ENCODE measurements at regions not wholly inside any gene's neighbourhood (a gene's known extent, or its start where the extent isn't known, plus 50 kb on each side); places are given as distances from the start of the nearest gene placed in this dataset.
A peak's percentile ranks its signal among the peaks of the same experiment; 100 is the strongest.

DNA sequence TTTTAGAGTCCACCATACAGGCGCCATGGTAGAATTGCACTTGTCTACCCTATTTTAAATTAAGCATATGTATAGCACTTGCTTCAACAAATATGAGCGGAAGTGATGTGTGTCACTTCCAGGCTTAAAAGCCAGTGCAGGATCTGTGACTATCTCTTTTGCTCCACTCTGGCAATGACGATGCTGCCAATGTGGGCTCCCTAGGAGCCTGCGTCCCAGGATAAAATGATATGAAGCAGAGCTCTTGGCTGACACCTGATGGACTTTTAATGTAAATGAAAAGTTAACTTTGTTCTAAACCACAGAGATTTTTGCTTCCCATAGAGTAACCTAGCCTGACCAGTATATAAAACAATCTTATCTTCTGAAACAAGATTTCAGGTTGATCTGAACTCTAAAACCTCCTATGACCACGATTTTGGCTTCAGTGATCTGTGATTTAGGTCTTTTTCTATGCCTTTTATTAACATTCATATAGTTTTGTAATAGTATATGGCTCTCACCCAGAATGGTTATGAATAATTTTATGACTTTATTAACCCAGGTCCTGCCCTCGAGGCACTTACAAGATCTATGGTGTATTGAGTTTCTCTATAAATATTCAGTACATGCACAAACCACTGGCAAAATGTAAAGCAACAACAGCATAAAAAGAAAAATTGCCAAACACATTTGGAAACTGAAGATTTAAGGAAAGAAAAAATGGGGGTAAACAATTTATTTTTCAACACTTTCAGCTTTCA, 422.5 kb upstream of the PIK3C3 start:
- DNase-seq (ENCODE audit: low spot score), result no peak
- Histone ChIP-seq H3K4me3 (ENCODE audit: low read depth in 1 of 3, low read length in 3 of 3) (no peak overlapping the region), H3K4me1 (ENCODE audit: control insufficient read depth in 4 of 4, insufficient read depth in 4 of 4, low read length in 3 of 4) (no peaks in the 10 kb centered on the region), H3K27me3 (ENCODE audit: control insufficient read depth in 4 of 4, insufficient read depth in 4 of 4, low read length in 3 of 4) (no peaks in the 10 kb centered on the region), H3K9ac (ENCODE audit: low read depth in 1 of 2, low read length in 2 of 2) (no peak overlapping the region), H3K9me3 (ENCODE audit: control insufficient read depth in 4 of 4, low read length in 3 of 4) (no peaks in the 10 kb centered on the region), H3K36me3 (ENCODE audit: control insufficient read depth in 4 of 4, insufficient read depth in 3 of 4, low read depth in 1 of 4, low read length in 3 of 4) (no peaks in the 10 kb centered on the region), H3K27ac (ENCODE audit: low read depth in 1 of 2, low read length in 2 of 2) (no peak overlapping the region)
- WGBS, result 53% methylated on average over 6 of the region's 6 CpGs
- TF ChIP-seq HNF4A (conservative IDR thresholded peaks at IDR 0.05) (no peak), RAD21 (IDR thresholded peaks at IDR 0.05) (peak in 1 of 2 donors; percentile 33), FOXA2 (IDR thresholded peaks at IDR 0.05) (no peak), JUND (IDR thresholded peaks at IDR 0.05) (no peak), SP1 (IDR thresholded peaks at IDR 0.05) (no peak)
- TF ChIP-seq, protein P1, sequence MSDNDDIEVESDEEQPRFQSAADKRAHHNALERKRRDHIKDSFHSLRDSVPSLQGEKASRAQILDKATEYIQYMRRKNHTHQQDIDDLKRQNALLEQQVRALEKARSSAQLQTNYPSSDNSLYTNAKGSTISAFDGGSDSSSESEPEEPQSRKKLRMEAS (IDR thresholded peaks at IDR 0.05), result no peak

DNA sequence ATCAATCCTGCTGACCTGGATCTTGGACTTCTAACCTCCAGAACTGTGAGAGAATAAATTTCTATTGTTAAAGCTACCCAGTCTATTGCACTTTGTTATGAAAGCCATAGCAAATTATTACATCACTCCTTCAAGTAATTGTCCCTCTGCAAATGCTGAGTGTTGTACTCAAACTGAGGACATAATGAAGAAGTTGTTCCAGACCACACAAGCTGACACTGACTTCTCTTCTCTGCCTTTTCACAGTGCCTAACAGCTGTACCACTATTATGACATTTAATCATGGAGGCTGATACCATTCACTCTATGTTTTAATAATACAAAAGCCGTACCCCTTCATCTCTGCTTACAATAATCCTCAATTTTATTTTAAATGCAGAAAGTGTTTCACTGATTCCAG, 424.1 kb upstream of the PIK3C3 start:
- Histone ChIP-seq H3K9ac (ENCODE audit: low read depth in 1 of 2, low read length in 2 of 2) (no peak overlapping the region), H3K36me3 (ENCODE audit: control insufficient read depth in 4 of 4, insufficient read depth in 3 of 4, low read depth in 1 of 4, low read length in 3 of 4) (no peaks in the 10 kb centered on the region), H3K9me3 (ENCODE audit: control insufficient read depth in 4 of 4, low read length in 3 of 4) (no peaks in the 10 kb centered on the region), H3K4me1 (ENCODE audit: control insufficient read depth in 4 of 4, insufficient read depth in 4 of 4, low read length in 3 of 4) (no peaks in the 10 kb centered on the region), H3K27ac (ENCODE audit: low read depth in 1 of 2, low read length in 2 of 2) (no peak overlapping the region), H3K27me3 (ENCODE audit: control insufficient read depth in 4 of 4, insufficient read depth in 4 of 4, low read length in 3 of 4) (no peaks in the 10 kb centered on the region), H3K4me3 (ENCODE audit: low read depth in 1 of 3, low read length in 3 of 3) (no peak overlapping the region)
- 94% methylated on average over 1 of the region's 1 CpG for WGBS
- no peak for DNase-seq (ENCODE audit: low spot score)
- TF ChIP-seq HNF4A (conservative IDR thresholded peaks at IDR 0.05), result no peak
- TF ChIP-seq, protein P2, sequence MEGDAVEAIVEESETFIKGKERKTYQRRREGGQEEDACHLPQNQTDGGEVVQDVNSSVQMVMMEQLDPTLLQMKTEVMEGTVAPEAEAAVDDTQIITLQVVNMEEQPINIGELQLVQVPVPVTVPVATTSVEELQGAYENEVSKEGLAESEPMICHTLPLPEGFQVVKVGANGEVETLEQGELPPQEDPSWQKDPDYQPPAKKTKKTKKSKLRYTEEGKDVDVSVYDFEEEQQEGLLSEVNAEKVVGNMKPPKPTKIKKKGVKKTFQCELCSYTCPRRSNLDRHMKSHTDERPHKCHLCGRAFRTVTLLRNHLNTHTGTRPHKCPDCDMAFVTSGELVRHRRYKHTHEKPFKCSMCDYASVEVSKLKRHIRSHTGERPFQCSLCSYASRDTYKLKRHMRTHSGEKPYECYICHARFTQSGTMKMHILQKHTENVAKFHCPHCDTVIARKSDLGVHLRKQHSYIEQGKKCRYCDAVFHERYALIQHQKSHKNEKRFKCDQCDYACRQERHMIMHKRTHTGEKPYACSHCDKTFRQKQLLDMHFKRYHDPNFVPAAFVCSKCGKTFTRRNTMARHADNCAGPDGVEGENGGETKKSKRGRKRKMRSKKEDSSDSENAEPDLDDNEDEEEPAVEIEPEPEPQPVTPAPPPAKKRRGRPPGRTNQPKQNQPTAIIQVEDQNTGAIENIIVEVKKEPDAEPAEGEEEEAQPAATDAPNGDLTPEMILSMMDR (IDR thresholded peaks at IDR 0.05; ENCODE audit: low read depth, low read length, missing input control), result no peak

DNA sequence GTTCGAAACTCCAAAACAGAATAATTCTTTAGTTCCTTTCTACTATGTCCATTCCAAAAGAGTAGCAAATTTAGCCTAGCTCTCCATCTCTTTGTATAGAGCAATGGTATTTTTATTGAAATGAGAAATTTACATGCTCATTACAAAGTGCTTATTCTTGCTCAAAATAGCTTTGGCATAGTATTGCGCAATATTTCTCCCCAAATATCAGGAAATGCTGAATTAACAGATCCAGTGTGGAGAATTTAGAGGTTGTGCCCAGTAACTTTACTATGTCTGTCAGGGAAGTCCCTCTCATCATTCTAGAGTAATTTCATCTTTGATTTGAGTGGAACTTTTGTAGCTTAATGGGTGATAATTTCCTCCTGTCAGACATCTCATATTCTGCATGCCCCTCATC, 425.9 kb upstream of the PIK3C3 start:
- no peak overlapping the region for H3K4me3 ChIP-seq (ENCODE audit: low read depth in 1 of 3, low read length in 3 of 3)
- TF ChIP-seq FOXA2 (IDR thresholded peaks at IDR 0.05), result no peak
- no peak for TF ChIP-seq RXRA (IDR thresholded peaks at IDR 0.05)
- no peak for TF ChIP-seq SP1 (IDR thresholded peaks at IDR 0.05)
- TF ChIP-seq JUND (IDR thresholded peaks at IDR 0.05), result no peak
- no peak for TF ChIP-seq EGR1 (IDR thresholded peaks at IDR 0.05; ENCODE audit: low read depth in 2 of 2)
- TF ChIP-seq, protein P3, sequence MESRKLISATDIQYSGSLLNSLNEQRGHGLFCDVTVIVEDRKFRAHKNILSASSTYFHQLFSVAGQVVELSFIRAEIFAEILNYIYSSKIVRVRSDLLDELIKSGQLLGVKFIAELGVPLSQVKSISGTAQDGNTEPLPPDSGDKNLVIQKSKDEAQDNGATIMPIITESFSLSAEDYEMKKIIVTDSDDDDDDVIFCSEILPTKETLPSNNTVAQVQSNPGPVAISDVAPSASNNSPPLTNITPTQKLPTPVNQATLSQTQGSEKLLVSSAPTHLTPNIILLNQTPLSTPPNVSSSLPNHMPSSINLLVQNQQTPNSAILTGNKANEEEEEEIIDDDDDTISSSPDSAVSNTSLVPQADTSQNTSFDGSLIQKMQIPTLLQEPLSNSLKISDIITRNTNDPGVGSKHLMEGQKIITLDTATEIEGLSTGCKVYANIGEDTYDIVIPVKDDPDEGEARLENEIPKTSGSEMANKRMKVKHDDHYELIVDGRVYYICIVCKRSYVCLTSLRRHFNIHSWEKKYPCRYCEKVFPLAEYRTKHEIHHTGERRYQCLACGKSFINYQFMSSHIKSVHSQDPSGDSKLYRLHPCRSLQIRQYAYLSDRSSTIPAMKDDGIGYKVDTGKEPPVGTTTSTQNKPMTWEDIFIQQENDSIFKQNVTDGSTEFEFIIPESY (IDR thresholded peaks at IDR 0.05), result no peak
- TF ChIP-seq, protein P4, sequence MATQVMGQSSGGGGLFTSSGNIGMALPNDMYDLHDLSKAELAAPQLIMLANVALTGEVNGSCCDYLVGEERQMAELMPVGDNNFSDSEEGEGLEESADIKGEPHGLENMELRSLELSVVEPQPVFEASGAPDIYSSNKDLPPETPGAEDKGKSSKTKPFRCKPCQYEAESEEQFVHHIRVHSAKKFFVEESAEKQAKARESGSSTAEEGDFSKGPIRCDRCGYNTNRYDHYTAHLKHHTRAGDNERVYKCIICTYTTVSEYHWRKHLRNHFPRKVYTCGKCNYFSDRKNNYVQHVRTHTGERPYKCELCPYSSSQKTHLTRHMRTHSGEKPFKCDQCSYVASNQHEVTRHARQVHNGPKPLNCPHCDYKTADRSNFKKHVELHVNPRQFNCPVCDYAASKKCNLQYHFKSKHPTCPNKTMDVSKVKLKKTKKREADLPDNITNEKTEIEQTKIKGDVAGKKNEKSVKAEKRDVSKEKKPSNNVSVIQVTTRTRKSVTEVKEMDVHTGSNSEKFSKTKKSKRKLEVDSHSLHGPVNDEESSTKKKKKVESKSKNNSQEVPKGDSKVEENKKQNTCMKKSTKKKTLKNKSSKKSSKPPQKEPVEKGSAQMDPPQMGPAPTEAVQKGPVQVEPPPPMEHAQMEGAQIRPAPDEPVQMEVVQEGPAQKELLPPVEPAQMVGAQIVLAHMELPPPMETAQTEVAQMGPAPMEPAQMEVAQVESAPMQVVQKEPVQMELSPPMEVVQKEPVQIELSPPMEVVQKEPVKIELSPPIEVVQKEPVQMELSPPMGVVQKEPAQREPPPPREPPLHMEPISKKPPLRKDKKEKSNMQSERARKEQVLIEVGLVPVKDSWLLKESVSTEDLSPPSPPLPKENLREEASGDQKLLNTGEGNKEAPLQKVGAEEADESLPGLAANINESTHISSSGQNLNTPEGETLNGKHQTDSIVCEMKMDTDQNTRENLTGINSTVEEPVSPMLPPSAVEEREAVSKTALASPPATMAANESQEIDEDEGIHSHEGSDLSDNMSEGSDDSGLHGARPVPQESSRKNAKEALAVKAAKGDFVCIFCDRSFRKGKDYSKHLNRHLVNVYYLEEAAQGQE (IDR thresholded peaks at IDR 0.05), result no peak
- TF ChIP-seq TAF1 (conservative IDR thresholded peaks at IDR 0.05), result no peak
- no peak for TF ChIP-seq HNF4G (IDR thresholded peaks at IDR 0.05)
- TF ChIP-seq GABPA (IDR thresholded peaks at IDR 0.05 in 1 of 2, conservative IDR thresholded peaks at IDR 0.05 in 1 of 2), result no peak
- TF ChIP-seq NR2F2 (IDR thresholded peaks at IDR 0.05), result no peak
- no peak for TF ChIP-seq HNF4A (conservative IDR thresholded peaks at IDR 0.05)
- no peak for TF ChIP-seq RAD21 (IDR thresholded peaks at IDR 0.05)
- WGBS, result 87% methylated on average over 2 of the region's 2 CpGs
- H3K9me3 ChIP-seq (ENCODE audit: control insufficient read depth in 4 of 4, low read length in 3 of 4), result no peaks in the 10 kb centered on the region
- no peak overlapping the region for H3K9ac ChIP-seq (ENCODE audit: low read depth in 1 of 2, low read length in 2 of 2)
- no peaks in the 10 kb centered on the region for H3K36me3 ChIP-seq (ENCODE audit: control insufficient read depth in 4 of 4, insufficient read depth in 3 of 4, low read depth in 1 of 4, low read length in 3 of 4)
- no peaks in the 10 kb centered on the region for H3K27me3 ChIP-seq (ENCODE audit: control insufficient read depth in 4 of 4, insufficient read depth in 4 of 4, low read length in 3 of 4)
- DNase-seq (ENCODE audit: low spot score), result no peak
- no peaks in the 10 kb centered on the region for H3K4me1 ChIP-seq (ENCODE audit: control insufficient read depth in 4 of 4, insufficient read depth in 4 of 4, low read length in 3 of 4)
- H3K27ac ChIP-seq (ENCODE audit: low read depth in 1 of 2, low read length in 2 of 2), result no peak overlapping the region

All from liver (tissue), 8 donors.